ENCODE measurements at regions not wholly inside any gene's neighbourhood (a gene's known extent, or its start where the extent isn't known, plus 50 kb on each side); places are given as distances from the start of the nearest gene placed in this dataset.

- DNase-seq (ENCODE audit: low spot score) = no peak
These were observed 480.9 kb downstream of the TSN start for GRCh38 chr2:122236152-122236874.

GRCh38 chr2:122236925-122237324 lies 481.5 kb downstream of the TSN start:
- DNase-seq (ENCODE audit: low spot score) = no peak

GRCh38 chr2:122237450-122237849 lies 482.0 kb downstream of the TSN start:
- no peak for DNase-seq (ENCODE audit: low spot score)

- DNase-seq (ENCODE audit: low spot score) = no peak
These were observed 482.6 kb downstream of the TSN start for GRCh38 chr2:122238006-122238559.

- no peak for DNase-seq (ENCODE audit: low spot score)
These were observed 484.0 kb downstream of the TSN start for GRCh38 chr2:122239440-122239839.

- no peak for DNase-seq (ENCODE audit: low spot score)
These were observed 489.3 kb downstream of the TSN start for GRCh38 chr2:122244598-122245229.

- no peak for DNase-seq (ENCODE audit: low spot score)
These were observed 494.2 kb downstream of the TSN start for GRCh38 chr2:122249673-122250072.

GRCh38 chr2:122251158-122251557 lies 495.7 kb downstream of the TSN start:
- no peak for DNase-seq (ENCODE audit: low spot score)

GRCh38 chr2:122251566-122251965 lies 496.1 kb downstream of the TSN start:
- DNase-seq (ENCODE audit: low spot score) = no peak

- no peak for DNase-seq (ENCODE audit: low spot score)
These were observed 500.5 kb downstream of the TSN start for GRCh38 chr2:122255924-122256323.

GRCh38 chr2:122261911-122262310 lies 506.5 kb downstream of the TSN start:
- DNase-seq (ENCODE audit: low spot score) = no peak

GRCh38 chr2:122263746-122264145 lies 508.3 kb downstream of the TSN start:
- DNase-seq (ENCODE audit: low spot score) = no peak

- DNase-seq (ENCODE audit: low spot score) = no peak
These were observed 511.2 kb downstream of the TSN start for GRCh38 chr2:122266636-122267035.

GRCh38 chr2:122267947-122268346 lies 512.5 kb downstream of the TSN start:
- DNase-seq (ENCODE audit: low spot score) = no peak

GRCh38 chr2:122273785-122274419 lies 518.5 kb downstream of the TSN start:
- no peak for DNase-seq (ENCODE audit: low spot score)

GRCh38 chr2:122277956-122278355 lies 522.5 kb downstream of the TSN start:
- DNase-seq (ENCODE audit: low spot score) = no peak

GRCh38 chr2:122300758-122301157 lies 545.3 kb downstream of the TSN start:
- DNase-seq (ENCODE audit: low spot score) = no peak

- DNase-seq (ENCODE audit: low spot score) = no peak
These were observed 552.3 kb downstream of the TSN start for GRCh38 chr2:122307763-122308162.

GRCh38 chr2:122315306-122315705 lies 559.9 kb downstream of the TSN start:
- no peak for DNase-seq (ENCODE audit: low spot score)

- no peak for DNase-seq (ENCODE audit: low spot score)
These were observed 564.2 kb downstream of the TSN start for GRCh38 chr2:122319539-122320132.

- no peak for DNase-seq (ENCODE audit: low spot score)
These were observed 567.4 kb downstream of the TSN start for GRCh38 chr2:122322815-122323214.

GRCh38 chr2:122323927-122324326 lies 568.5 kb downstream of the TSN start:
- DNase-seq (ENCODE audit: low spot score) = no peak

GRCh38 chr2:122326471-122326870 lies 571.0 kb downstream of the TSN start:
- no peak for DNase-seq (ENCODE audit: low spot score)

Data from CD4-positive, alpha-beta T cell treated with Interleukin-2 at 100 ng/mL for 4 hours (primary cell).